GM13977 (cell line): ENCODE measurements at regions not wholly inside any gene's neighbourhood (a gene's known extent, or its start where the extent isn't known, plus 50 kb on each side); places are given as distances from the start of the nearest gene placed in this dataset.
"Not testable (repeated sequence)": the region's sequence is repeated elsewhere in the genome, so short reads cannot be mapped to it uniquely, and the experiment has no call there.

Experiments used
- DNase-seq: peaks from one replicate; pipeline ENCODE4 v3.0.0; 2012; ENCODE audit warnings: low spot score
- in situ Hi-C: fragments of 300-500 bp; cut with MboI; formaldehyde crosslinking; loops from one replicate; pipeline ENCODE4 v1.12.0; 2022; ENCODE audit warnings: low sequenced_read_pairs, low pct_unique_long_range_greater_than_20kb, mixed read lengths, inconsistent platforms; ENCODE audit not compliant: unreplicated experiment
- TF ChIP-seq, protein P1 (sequence below): IDR thresholded peaks from 2 replicates; pipeline ENCODE4 v1.5.1; 2012; ENCODE audit warnings: mild to moderate bottlenecking, control low read depth; ENCODE audit not compliant: insufficient read depth; ENCODE audit errors: extremely low read depth, missing control alignments

DNA sequence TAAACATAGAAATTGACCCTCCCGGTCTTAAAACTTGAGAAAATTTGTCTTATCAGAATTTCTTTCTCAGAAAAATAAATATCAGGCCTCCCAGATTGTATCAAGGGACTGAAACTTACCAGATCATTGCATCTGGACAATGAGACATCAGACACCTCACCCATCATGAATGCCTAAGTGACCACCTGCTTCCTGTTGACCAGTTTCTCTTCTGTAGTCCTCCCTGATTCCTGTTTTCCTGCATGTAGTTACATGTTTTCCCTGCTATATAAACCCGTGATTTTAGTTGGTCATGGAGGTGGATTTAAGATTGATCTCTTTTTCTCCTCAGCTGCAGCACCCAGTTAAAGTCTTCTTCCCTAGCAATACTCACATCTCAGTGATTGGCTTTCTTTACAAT is 548.1 kb downstream of the PPP4R3C start:
- in situ Hi-C loops: no loop called here
- TF ChIP-seq, protein P1, sequence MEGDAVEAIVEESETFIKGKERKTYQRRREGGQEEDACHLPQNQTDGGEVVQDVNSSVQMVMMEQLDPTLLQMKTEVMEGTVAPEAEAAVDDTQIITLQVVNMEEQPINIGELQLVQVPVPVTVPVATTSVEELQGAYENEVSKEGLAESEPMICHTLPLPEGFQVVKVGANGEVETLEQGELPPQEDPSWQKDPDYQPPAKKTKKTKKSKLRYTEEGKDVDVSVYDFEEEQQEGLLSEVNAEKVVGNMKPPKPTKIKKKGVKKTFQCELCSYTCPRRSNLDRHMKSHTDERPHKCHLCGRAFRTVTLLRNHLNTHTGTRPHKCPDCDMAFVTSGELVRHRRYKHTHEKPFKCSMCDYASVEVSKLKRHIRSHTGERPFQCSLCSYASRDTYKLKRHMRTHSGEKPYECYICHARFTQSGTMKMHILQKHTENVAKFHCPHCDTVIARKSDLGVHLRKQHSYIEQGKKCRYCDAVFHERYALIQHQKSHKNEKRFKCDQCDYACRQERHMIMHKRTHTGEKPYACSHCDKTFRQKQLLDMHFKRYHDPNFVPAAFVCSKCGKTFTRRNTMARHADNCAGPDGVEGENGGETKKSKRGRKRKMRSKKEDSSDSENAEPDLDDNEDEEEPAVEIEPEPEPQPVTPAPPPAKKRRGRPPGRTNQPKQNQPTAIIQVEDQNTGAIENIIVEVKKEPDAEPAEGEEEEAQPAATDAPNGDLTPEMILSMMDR: no peak
- no peak for DNase-seq

GRCh38 chrX:26914232-26914631 is 548.9 kb downstream of the PPP4R3C start:
- TF ChIP-seq, protein P1: no peak
- DNase-seq: no peak
- in situ Hi-C loops: no loop called here

DNA sequence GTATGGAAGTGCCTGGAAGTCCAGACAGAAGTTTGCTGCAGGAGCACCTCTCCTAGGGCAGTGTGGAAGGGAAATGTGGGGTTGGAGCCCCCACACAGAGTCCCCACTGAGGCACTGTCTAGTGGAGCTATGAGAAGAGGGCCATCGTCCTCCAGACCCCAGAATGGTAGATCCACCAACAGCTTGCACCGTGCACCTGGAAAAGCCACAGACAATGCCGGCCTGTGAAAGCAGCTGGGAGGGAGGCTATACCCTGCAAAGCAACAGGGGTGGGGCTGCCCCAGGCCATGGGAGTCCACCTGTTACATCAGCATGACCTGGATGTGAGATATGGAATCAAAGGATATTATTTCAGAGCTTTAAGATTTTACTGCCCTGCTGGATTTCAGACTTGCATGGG is 551.4 kb downstream of the PPP4R3C start:
- in situ Hi-C loops: not testable (repeated sequence)

DNA sequence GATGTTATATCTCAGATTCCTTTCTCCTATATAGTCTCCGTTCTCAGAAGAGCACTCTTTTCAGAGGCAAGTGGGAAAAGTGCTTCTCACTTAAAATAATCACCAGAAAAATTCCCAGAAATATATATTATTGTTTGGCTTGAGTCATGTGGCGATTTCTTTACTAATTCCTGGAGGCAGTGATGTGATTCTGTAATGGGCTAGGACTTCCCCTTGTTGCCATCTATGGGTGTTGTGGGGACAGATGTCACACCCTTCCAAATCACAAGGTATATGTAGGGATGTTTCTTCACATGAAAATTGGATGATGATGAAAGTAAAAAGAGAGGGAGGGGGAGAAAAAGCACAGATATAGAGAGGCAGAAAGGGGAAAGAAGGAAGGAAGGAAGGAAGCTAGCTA is 553.4 kb downstream of the PPP4R3C start:
- no peak for DNase-seq
- TF ChIP-seq, protein P1: no peak
- in situ Hi-C loops: no loop called here

More for the DNA sequence above, 551.4 kb downstream of the PPP4R3C start:
- DNase-seq: not testable (repeated sequence)

DNA sequence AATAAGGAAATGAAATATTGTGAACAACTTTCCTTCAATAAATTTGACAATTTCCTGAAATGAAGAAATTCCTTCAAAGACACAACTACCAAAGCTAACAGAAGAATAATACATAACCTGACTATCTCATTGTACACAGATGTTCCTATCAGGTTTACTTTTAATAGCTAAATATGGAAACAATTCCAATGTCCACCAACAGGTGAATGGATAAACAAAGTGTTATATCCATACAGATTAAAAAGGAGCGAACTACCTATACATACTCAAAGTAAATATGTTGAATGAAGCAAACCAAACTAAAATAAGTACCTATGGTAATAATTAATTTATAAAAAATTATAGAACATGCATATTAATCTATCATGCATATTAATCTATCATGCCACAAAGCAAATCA is 554.9 kb downstream of the PPP4R3C start:
- TF ChIP-seq, protein P1: no peak
- DNase-seq: no peak
- in situ Hi-C loops: no loop called here

GRCh38 chrX:26889574-26889973 is 573.6 kb downstream of the PPP4R3C start:
- in situ Hi-C loops: no loop called here
- TF ChIP-seq, protein P1: no peak
- DNase-seq: no peak

DNA sequence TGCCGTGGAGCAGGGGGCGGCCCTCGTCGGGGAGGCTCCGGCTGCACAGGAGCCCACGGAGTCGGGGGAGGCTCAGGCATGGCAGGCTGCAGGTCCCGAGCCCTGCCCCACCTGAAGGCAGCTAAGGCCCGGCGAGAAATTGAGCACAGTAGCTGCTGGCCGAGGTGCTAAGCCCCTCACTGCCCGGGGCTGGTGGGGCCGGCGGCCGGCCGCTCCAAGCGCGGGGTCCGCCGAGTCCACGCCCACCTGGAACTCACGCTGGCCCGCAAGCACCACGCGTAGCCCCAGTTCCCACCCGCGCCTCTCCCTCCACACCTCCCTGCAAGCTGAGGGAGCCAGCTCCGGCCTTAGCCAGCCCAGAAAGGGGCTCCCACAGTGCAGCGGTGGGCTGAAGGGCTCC is 589.4 kb downstream of the PPP4R3C start:
- DNase-seq: no peak
- TF ChIP-seq, protein P1: no peak
- in situ Hi-C loops: no loop called here
